Activated T-helper 1 cell treated with anti-CD3 and anti-CD28 coated beads, Interleukin-12 subunit alpha, Interleukin-12 subunit beta, Interleukin-2, Interleukin-4 antibody, amounts not matched to agents 30 ng/mL and 10 ng/mL and 1 ng/mL, durations not matched to agents 14 hours and 24 hours and 36 hours (primary cell): ENCODE measurements at regions not wholly inside any gene's neighbourhood (a gene's known extent, or its start where the extent isn't known, plus 50 kb on each side); places are given as distances from the start of the nearest gene placed in this dataset.
"Not testable (repeated sequence)": the region's sequence is repeated elsewhere in the genome, so short reads cannot be mapped to it uniquely, and the experiment has no call there.

Experiments
- DNase-seq: peaks from one replicate; pipeline ENCODE4 v3.0.0; 2021; ENCODE audit warnings: low spot score
- H3K27ac Mint-ChIP-seq: one replicate; pipeline ENCODE4 v1.8.0; 2021; ENCODE audit warnings: mild to moderate bottlenecking, mixed read lengths
- H3K27me3 Mint-ChIP-seq: one replicate; pipeline ENCODE4 v1.8.0; 2022; ENCODE audit warnings: mild to moderate bottlenecking, moderate library complexity, mixed read lengths; ENCODE audit not compliant: insufficient read depth
- H3K36me3 Mint-ChIP-seq: one replicate; pipeline ENCODE4 v1.8.0; 2021; ENCODE audit warnings: low read depth, mixed read lengths
- H3K4me1 Mint-ChIP-seq: one replicate; pipeline ENCODE4 v1.8.0; 2021; ENCODE audit warnings: low read depth, mixed read lengths
- H3K4me3 Mint-ChIP-seq: one replicate; pipeline ENCODE4 v1.8.0; 2021; ENCODE audit warnings: mild to moderate bottlenecking, moderate library complexity, mixed read lengths
- H3K9me3 Mint-ChIP-seq: one replicate; pipeline ENCODE4 v1.8.0; 2021; ENCODE audit warnings: mixed read lengths
- intact Hi-C: fragments of 100-400 bp; cut with micrococcal nuclease; formaldehyde crosslinking; loops from one replicate; pipeline ENCODE4 v1.15.1; 2024

GRCh38 chrX:55142206-55142918 is 53.5 kb downstream of the PAGE2 start:
- Mint-ChIP-seq H3K36me3 (no peaks in the 10 kb centered on the region), H3K4me3 (no peak overlapping the region), H3K27ac (no peak overlapping the region), H3K27me3 (no peaks in the 10 kb centered on the region), H3K4me1 (no peaks in the 10 kb centered on the region), H3K9me3 (no peaks in the 10 kb centered on the region)
- intact Hi-C loops, result no loop called here
- DNase-seq, result no peak

- DNase-seq, result no peak
Observed at GRCh38 chrX:55142919-55143310, 54.1 kb downstream of the PAGE2 start.

DNA sequence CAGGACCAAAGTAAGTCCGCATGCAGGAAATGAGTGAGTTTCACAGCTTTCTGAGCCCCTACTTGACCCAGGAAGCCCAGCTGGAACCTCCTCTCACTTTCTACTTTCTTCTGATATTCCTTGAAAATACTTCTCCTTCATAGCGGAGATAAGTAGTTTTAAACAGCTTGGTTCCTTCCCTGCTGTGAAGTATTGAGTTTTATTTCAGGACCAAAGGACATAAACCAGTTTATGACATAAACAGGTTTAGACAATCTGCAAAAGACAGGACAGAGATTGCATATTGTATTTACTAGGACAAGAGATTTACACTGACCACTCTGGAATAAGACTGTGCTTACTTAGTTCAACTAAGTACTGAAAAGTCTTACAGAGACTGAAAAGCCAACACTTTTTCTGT is 54.8 kb downstream of the PAGE2 start:
- intact Hi-C loops, result no loop called here
- Mint-ChIP-seq H3K27me3 (no peaks in the 10 kb centered on the region), H3K27ac (no peak overlapping the region), H3K9me3 (no peaks in the 10 kb centered on the region), H3K4me1 (no peaks in the 10 kb centered on the region), H3K4me3 (no peak overlapping the region), H3K36me3 (no peaks in the 10 kb centered on the region)
- DNase-seq, result no peak

More at GRCh38 chrX:55142919-55143310, 54.1 kb downstream of the PAGE2 start:
- intact Hi-C loops, result no loop called here
- H3K4me3 Mint-ChIP-seq, result no peak overlapping the region
- no peak overlapping the region for H3K27ac Mint-ChIP-seq
- no peaks in the 10 kb centered on the region for H3K9me3 Mint-ChIP-seq
- no peaks in the 10 kb centered on the region for H3K27me3 Mint-ChIP-seq
- H3K4me1 Mint-ChIP-seq, result no peaks in the 10 kb centered on the region
- H3K36me3 Mint-ChIP-seq, result no peaks in the 10 kb centered on the region

- H3K27me3 Mint-ChIP-seq, result no peaks in the 10 kb centered on the region
- H3K27ac Mint-ChIP-seq, result no peak overlapping the region
- no peaks in the 10 kb centered on the region for H3K36me3 Mint-ChIP-seq
Observed at GRCh38 chrX:55144697-55145096, 55.9 kb downstream of the PAGE2 start.

DNA sequence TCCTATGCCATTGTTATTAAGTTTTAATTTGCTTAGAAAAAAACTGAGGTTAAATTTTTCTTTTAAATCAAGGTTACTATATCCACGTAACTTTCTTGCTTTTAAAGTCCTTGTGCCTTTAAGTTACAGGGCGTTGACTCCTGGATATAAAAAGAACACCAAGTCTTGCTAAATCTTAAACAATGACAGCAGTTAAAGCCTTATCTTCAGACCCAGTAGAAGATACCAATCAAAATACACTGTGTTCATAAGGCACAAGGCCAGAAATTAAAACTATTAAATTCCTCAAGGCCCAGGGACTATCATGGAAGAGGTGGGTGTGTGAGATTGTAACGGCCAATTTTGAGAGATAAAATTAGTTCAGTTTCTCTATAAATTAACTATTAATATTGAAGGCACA is 60.4 kb downstream of the PAGE2 start:
- intact Hi-C loops, result no loop called here
- no peaks in the 10 kb centered on the region for H3K9me3 Mint-ChIP-seq
- H3K27me3 Mint-ChIP-seq, result no peaks in the 10 kb centered on the region
- no peaks in the 10 kb centered on the region for H3K4me1 Mint-ChIP-seq
- no peak overlapping the region for H3K4me3 Mint-ChIP-seq
- H3K36me3 Mint-ChIP-seq, result peaks cover 2% of the 10 kb centered on the region
- DNase-seq, result no peak
- H3K27ac Mint-ChIP-seq, result no peak overlapping the region

More at GRCh38 chrX:55144697-55145096, 55.9 kb downstream of the PAGE2 start:
- no peak for DNase-seq
- Mint-ChIP-seq H3K4me3 (no peak overlapping the region), H3K9me3 (no peaks in the 10 kb centered on the region), H3K4me1 (no peaks in the 10 kb centered on the region)
- intact Hi-C loops, result no loop called here

DNA sequence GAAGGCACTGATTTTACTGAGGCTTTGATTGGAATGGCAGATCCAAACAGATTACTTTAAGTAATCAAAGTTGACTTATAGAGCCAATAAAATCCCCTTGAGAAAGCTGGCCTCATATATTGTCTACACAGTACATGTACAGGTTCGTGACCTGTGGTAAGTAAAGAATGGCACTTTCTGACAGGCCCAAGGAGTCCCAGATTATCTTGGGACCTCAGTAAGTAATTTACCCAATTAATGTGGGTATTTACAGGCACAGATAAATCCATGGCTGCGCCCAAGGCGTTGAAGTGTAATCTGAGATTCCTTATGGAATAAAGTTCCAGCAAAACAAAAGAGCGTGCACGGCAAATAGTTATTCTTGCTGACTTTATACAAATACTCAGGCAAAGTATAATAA is 62.4 kb downstream of the PAGE2 start:
- Mint-ChIP-seq H3K27me3 (no peaks in the 10 kb centered on the region), H3K36me3 (peaks cover 5% of the 10 kb centered on the region), H3K9me3 (no peaks in the 10 kb centered on the region), H3K4me1 (no peaks in the 10 kb centered on the region), H3K4me3 (no peak overlapping the region), H3K27ac (no peak overlapping the region)
- intact Hi-C loops, result no loop called here
- DNase-seq, result no peak

GRCh38 chrX:55159551-55159950 is 60.6 kb upstream of the PAGE5 start:
- Mint-ChIP-seq H3K4me3 (peak overlapping the region; percentile 11), H3K27me3 (peaks cover 2% of the 10 kb centered on the region), H3K36me3 (peaks cover 3% of the 10 kb centered on the region), H3K27ac (no peak overlapping the region), H3K9me3 (no peaks in the 10 kb centered on the region), H3K4me1 (peaks cover 9% of the 10 kb centered on the region)
- DNase-seq, result no peak
- intact Hi-C loops, result no loop called here

GRCh38 chrX:55160685-55161552 is 59.2 kb upstream of the PAGE5 start:
- Mint-ChIP-seq H3K36me3 (no peaks in the 10 kb centered on the region), H3K9me3 (no peaks in the 10 kb centered on the region), H3K27ac (peak overlapping the region; percentile 96), H3K4me1 (peaks cover 9% of the 10 kb centered on the region), H3K4me3 (peak overlapping the region; percentile 88), H3K27me3 (peaks cover 8% of the 10 kb centered on the region)
- peak; percentile 83 for DNase-seq
- intact Hi-C loops, result loop anchor here (1.0 to 5.0 kb wide), 14 partner anchors 104 to 1720 kb away; partner anchors contain the start of genes APEX2, FAM120C, GNL3L and KLF8

DNA sequence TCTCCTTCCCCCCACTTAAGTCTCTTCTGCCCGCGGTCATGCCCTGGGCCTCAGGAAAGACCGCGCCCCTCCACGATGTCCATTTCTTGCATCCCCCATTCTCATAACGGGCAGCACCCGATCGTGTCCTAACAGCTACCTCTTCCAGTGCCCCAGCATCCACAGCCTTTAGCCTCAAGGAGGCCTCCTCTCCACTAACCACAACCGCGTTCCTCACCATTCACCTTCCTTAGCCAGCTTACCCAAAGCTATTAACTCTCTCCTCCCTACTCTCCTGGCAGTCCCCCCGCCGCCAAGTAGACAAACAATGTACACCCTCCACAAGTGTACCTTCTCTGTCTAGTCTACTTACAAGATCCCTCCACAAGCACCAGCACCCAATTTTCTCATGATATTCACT is 58.6 kb upstream of the PAGE5 start:
- H3K4me1 Mint-ChIP-seq, result peaks cover 9% of the 10 kb centered on the region
- no peak for DNase-seq
- peak overlapping the region; percentile 88 for H3K4me3 Mint-ChIP-seq
- intact Hi-C loops, result loop anchor here (1.0 to 5.0 kb wide), 11 partner anchors 161 to 1721 kb away; partner anchors contain the start of genes APEX2, FAM120C, GNL3L and KLF8
- H3K27me3 Mint-ChIP-seq, result peaks cover 8% of the 10 kb centered on the region
- no peaks in the 10 kb centered on the region for H3K9me3 Mint-ChIP-seq
- H3K36me3 Mint-ChIP-seq, result no peaks in the 10 kb centered on the region
- H3K27ac Mint-ChIP-seq, result peak overlapping the region; percentile 96

- H3K27ac Mint-ChIP-seq, result no peak overlapping the region
- no peak for DNase-seq
- peaks cover 9% of the 10 kb centered on the region for H3K4me1 Mint-ChIP-seq
- H3K4me3 Mint-ChIP-seq, result no peak overlapping the region
- no peaks in the 10 kb centered on the region for H3K9me3 Mint-ChIP-seq
- peaks cover 8% of the 10 kb centered on the region for H3K27me3 Mint-ChIP-seq
- H3K36me3 Mint-ChIP-seq, result no peaks in the 10 kb centered on the region
- intact Hi-C loops, result loop anchor here (5.0 kb wide), 3 partner anchors 271 to 1399 kb away; partner anchors contain the start of genes PHF8 and UBQLN2
Observed at GRCh38 chrX:55163171-55163570, 57.0 kb upstream of the PAGE5 start.

DNA sequence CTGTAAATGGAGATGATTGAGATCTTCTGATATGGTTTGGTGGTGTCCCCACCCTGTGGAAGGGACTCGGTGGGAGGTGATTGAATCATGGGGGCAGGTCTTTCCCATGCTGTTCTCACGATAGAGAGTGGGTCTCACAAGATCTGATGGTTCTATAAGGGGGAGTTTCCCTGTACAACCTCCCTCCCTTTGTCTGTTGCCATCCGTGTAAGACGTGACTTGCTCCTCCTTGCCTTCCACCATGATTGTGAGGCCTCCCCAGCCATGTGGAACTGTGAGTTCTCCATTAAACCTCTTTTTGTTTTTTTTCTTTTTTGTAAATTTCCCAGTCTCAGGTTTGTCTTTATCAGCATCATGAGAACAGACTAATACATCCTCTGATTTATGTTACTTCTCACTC is 55.1 kb upstream of the PAGE5 start:
- H3K27ac Mint-ChIP-seq, H3K9me3 Mint-ChIP-seq, intact Hi-C loops, H3K36me3 Mint-ChIP-seq, H3K4me3 Mint-ChIP-seq, DNase-seq, H3K4me1 Mint-ChIP-seq: not testable (repeated sequence)
- H3K27me3 Mint-ChIP-seq, result peaks cover 10% of the 10 kb centered on the region

- Mint-ChIP-seq H3K4me3 (no peak overlapping the region), H3K9me3 (no peaks in the 10 kb centered on the region), H3K36me3 (no peaks in the 10 kb centered on the region), H3K27ac (no peak overlapping the region), H3K4me1 (no peaks in the 10 kb centered on the region), H3K27me3 (peaks cover 10% of the 10 kb centered on the region)
- intact Hi-C loops, result no loop called here
- no peak for DNase-seq
Observed at GRCh38 chrX:55167124-55167803, 52.9 kb upstream of the PAGE5 start.

DNA sequence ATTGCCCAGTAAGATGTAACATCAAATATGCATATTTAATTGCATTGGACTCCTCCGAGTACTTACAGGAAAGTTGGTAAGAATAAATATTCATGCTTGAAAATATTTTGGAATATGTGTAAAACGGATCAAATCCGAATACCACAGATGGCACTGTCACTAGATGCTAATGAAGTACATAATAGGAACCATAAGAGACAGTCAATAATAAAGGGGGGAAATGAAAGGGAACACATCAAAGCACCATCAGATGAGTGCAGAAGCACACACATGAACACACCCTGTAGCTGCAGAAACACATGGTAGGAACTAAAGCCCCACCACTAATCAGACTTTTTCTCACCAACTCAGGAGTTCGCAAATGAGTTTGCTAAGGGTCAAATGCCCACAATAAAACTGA is 52.2 kb upstream of the PAGE5 start:
- DNase-seq, result no peak
- Mint-ChIP-seq H3K9me3 (no peaks in the 10 kb centered on the region), H3K27ac (no peak overlapping the region), H3K27me3 (peaks cover 10% of the 10 kb centered on the region), H3K36me3 (no peaks in the 10 kb centered on the region), H3K4me1 (no peaks in the 10 kb centered on the region), H3K4me3 (no peak overlapping the region)
- intact Hi-C loops, result no loop called here
